ENCODE measurements at regions not wholly inside any gene's neighbourhood (a gene's known extent, or its start where the extent isn't known, plus 50 kb on each side); places are given as distances from the start of the nearest gene placed in this dataset.

GRCh38 chr12:24591715-24592440 lies 357.0 kb downstream of the BCAT1 start:
- no peak for DNase-seq (ENCODE audit: low read depth)
- Histone ChIP-seq H3K4me3 (ENCODE audit: insufficient read depth, low read depth, low read length) (no peak overlapping the region), H4K20me1 (ENCODE audit: insufficient read depth, low read length) (no peaks in the 10 kb centered on the region), H3K27ac (ENCODE audit: low read depth, low read length) (no peak overlapping the region), H3K9me3 (ENCODE audit: insufficient read depth, low read depth, low read length) (no peaks in the 10 kb centered on the region), H3K79me2 (ENCODE audit: insufficient read depth, low read length) (no peaks in the 10 kb centered on the region), H3K27me3 (ENCODE audit: insufficient read depth, low read length) (no peaks in the 10 kb centered on the region), H3K4me1 (ENCODE audit: insufficient read depth, low read length) (no peaks in the 10 kb centered on the region), H2AFZ (ENCODE audit: low read depth, low read length) (no peak overlapping the region), H3K9ac (ENCODE audit: low read length) (no peak overlapping the region), H3K4me2 (ENCODE audit: low read length) (no peak overlapping the region), H3K36me3 (ENCODE audit: insufficient read depth, low read length) (no peaks in the 10 kb centered on the region)
- H3K27ac Mint-ChIP-seq (ENCODE audit: unreplicated experiment), result no peak overlapping the region
- H3K4me3 Mint-ChIP-seq (ENCODE audit: unreplicated experiment), result no peak overlapping the region
- no peaks in the 10 kb centered on the region for H3K4me1 Mint-ChIP-seq (ENCODE audit: low read depth, unreplicated experiment)
- H3K9me3 Mint-ChIP-seq (ENCODE audit: unreplicated experiment), result no peaks in the 10 kb centered on the region
- H3K36me3 Mint-ChIP-seq (ENCODE audit: low read depth, unreplicated experiment), result no peaks in the 10 kb centered on the region
- no peak for TF ChIP-seq CTCF (IDR thresholded peaks at IDR 0.05; ENCODE audit: insufficient read depth, low read depth, low read length)
- no peak for TF ChIP-seq EZH2 (IDR thresholded peaks at IDR 0.05; ENCODE audit: insufficient read depth, low read length)
- peaks cover 4% of the 10 kb centered on the region for H3K27me3 Mint-ChIP-seq (ENCODE audit: low read depth, unreplicated experiment)
- FAIRE-seq, result no peak

- no peaks in the 10 kb centered on the region for H3K9me3 ChIP-seq (ENCODE audit: insufficient read depth, low read depth, low read length)
- Mint-ChIP-seq H3K27ac (ENCODE audit: unreplicated experiment) (no peak overlapping the region), H3K9me3 (ENCODE audit: unreplicated experiment) (no peaks in the 10 kb centered on the region), H3K27me3 (ENCODE audit: low read depth, unreplicated experiment) (peaks cover 4% of the 10 kb centered on the region), H3K4me1 (ENCODE audit: low read depth, unreplicated experiment) (no peaks in the 10 kb centered on the region), H3K36me3 (ENCODE audit: low read depth, unreplicated experiment) (no peaks in the 10 kb centered on the region), H3K4me3 (ENCODE audit: unreplicated experiment) (no peak overlapping the region)
- no peaks in the 10 kb centered on the region for H4K20me1 ChIP-seq (ENCODE audit: insufficient read depth, low read length)
- H3K36me3 ChIP-seq (ENCODE audit: insufficient read depth, low read length), result no peaks in the 10 kb centered on the region
- TF ChIP-seq EZH2 (IDR thresholded peaks at IDR 0.05; ENCODE audit: insufficient read depth, low read length) (no peak), CTCF (IDR thresholded peaks at IDR 0.05; ENCODE audit: insufficient read depth, low read depth, low read length) (no peak)
- no peak overlapping the region for H3K27ac ChIP-seq (ENCODE audit: low read depth, low read length)
- H3K4me2 ChIP-seq (ENCODE audit: low read length), result no peak overlapping the region
- DNase-seq (ENCODE audit: low read depth) (no peak), FAIRE-seq (no peak)
- H3K27me3 ChIP-seq (ENCODE audit: insufficient read depth, low read length), result no peaks in the 10 kb centered on the region
- no peak overlapping the region for H3K4me3 ChIP-seq (ENCODE audit: insufficient read depth, low read depth, low read length)
- no peak overlapping the region for H3K9ac ChIP-seq (ENCODE audit: low read length)
- no peaks in the 10 kb centered on the region for H3K4me1 ChIP-seq (ENCODE audit: insufficient read depth, low read length)
- no peak overlapping the region for H2AFZ ChIP-seq (ENCODE audit: low read depth, low read length)
- no peaks in the 10 kb centered on the region for H3K79me2 ChIP-seq (ENCODE audit: insufficient read depth, low read length)
These were observed 357.7 kb downstream of the BCAT1 start for GRCh38 chr12:24591079-24591626.

DNA sequence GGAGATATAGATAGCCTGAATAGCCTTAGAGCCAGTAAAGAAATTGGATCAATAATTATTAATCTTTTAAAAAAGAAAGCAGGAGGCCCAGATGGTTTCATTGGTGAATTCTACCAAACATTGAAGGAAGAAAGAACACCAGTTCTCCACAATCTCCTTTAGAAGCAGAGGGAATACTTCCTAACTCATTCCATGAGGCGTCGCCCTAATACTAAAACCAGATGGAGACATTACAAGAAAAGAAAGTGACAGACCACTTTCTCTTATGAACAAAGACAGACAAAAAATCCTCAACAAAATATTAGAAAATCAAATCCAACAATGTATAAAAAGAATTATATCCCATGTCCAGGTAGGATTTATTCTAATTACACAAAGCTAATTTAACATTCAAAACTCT lies 362.6 kb downstream of the BCAT1 start:
- no peak for TF ChIP-seq EZH2 (IDR thresholded peaks at IDR 0.05; ENCODE audit: insufficient read depth, low read length)
- no peak for TF ChIP-seq CTCF (IDR thresholded peaks at IDR 0.05; ENCODE audit: insufficient read depth, low read depth, low read length)
- no peaks in the 10 kb centered on the region for H3K79me2 ChIP-seq (ENCODE audit: insufficient read depth, low read length)
- no peaks in the 10 kb centered on the region for H3K27me3 ChIP-seq (ENCODE audit: insufficient read depth, low read length)
- Mint-ChIP-seq H3K36me3 (ENCODE audit: low read depth, unreplicated experiment) (no peaks in the 10 kb centered on the region), H3K27ac (ENCODE audit: unreplicated experiment) (no peak overlapping the region), H3K27me3 (ENCODE audit: low read depth, unreplicated experiment) (no peaks in the 10 kb centered on the region), H3K9me3 (ENCODE audit: unreplicated experiment) (peaks cover 2% of the 10 kb centered on the region), H3K4me3 (ENCODE audit: unreplicated experiment) (no peak overlapping the region), H3K4me1 (ENCODE audit: low read depth, unreplicated experiment) (no peaks in the 10 kb centered on the region)
- no peak overlapping the region for H2AFZ ChIP-seq (ENCODE audit: low read depth, low read length)
- H3K27ac ChIP-seq (ENCODE audit: low read depth, low read length), result no peak overlapping the region
- H3K9me3 ChIP-seq (ENCODE audit: insufficient read depth, low read depth, low read length), result no peaks in the 10 kb centered on the region
- H3K4me2 ChIP-seq (ENCODE audit: low read length), result no peak overlapping the region
- FAIRE-seq (no peak), DNase-seq (ENCODE audit: low read depth) (no peak)
- no peaks in the 10 kb centered on the region for H3K36me3 ChIP-seq (ENCODE audit: insufficient read depth, low read length)
- H4K20me1 ChIP-seq (ENCODE audit: insufficient read depth, low read length), result no peaks in the 10 kb centered on the region
- H3K4me1 ChIP-seq (ENCODE audit: insufficient read depth, low read length), result no peaks in the 10 kb centered on the region
- H3K4me3 ChIP-seq (ENCODE audit: insufficient read depth, low read depth, low read length), result no peak overlapping the region
- no peak overlapping the region for H3K9ac ChIP-seq (ENCODE audit: low read length)
